Tibial nerve (tissue), 4 donors: ENCODE measurements at regions not wholly inside any gene's neighbourhood (a gene's known extent, or its start where the extent isn't known, plus 50 kb on each side); places are given as distances from the start of the nearest gene placed in this dataset.

Source experiments
- EP300 ChIP-seq, 2 donors: sonication (generic); formaldehyde crosslinking; IDR thresholded peaks; one replicate each; pipeline ENCODE4 v1.6.1; 2017; ENCODE audit warnings: antibody characterized with exemption in 2 of 2, mild to moderate bottlenecking in 1 of 2
- TF ChIP-seq, protein P1 (sequence below), 5 experiments: fragments of 200-600 bp in 3 of 5; fragments of 450-650 bp in 2 of 5; sonication (generic) in 3 of 5; IDR thresholded peaks; one replicate each; pipeline ENCODE4 v1.5.1; 2016 to 2019; ENCODE audit warnings: antibody characterized with exemption in 5 of 5, mild to moderate bottlenecking in 3 of 5, moderate library complexity in 2 of 5

- TF ChIP-seq, protein P1, sequence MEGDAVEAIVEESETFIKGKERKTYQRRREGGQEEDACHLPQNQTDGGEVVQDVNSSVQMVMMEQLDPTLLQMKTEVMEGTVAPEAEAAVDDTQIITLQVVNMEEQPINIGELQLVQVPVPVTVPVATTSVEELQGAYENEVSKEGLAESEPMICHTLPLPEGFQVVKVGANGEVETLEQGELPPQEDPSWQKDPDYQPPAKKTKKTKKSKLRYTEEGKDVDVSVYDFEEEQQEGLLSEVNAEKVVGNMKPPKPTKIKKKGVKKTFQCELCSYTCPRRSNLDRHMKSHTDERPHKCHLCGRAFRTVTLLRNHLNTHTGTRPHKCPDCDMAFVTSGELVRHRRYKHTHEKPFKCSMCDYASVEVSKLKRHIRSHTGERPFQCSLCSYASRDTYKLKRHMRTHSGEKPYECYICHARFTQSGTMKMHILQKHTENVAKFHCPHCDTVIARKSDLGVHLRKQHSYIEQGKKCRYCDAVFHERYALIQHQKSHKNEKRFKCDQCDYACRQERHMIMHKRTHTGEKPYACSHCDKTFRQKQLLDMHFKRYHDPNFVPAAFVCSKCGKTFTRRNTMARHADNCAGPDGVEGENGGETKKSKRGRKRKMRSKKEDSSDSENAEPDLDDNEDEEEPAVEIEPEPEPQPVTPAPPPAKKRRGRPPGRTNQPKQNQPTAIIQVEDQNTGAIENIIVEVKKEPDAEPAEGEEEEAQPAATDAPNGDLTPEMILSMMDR (IDR thresholded peaks at IDR 0.05): no peak
- no peak for TF ChIP-seq EP300 (IDR thresholded peaks at IDR 0.05)
These were observed 115.5 kb downstream of the GMNC start for GRCh38 chr3:190746986-190747385.
